Mesothelial cell of epicardium (in vitro differentiated cells): ENCODE measurements at regions not wholly inside any gene's neighbourhood (a gene's known extent, or its start where the extent isn't known, plus 50 kb on each side); places are given as distances from the start of the nearest gene placed in this dataset.

ENCODE experiments used
- DNase-seq, 2 experiments: peaks; one replicate each; pipeline ENCODE4 v3.0.0; 2021; ENCODE audit warnings: low spot score in 2 of 2; ENCODE audit not compliant: unreplicated experiment in 2 of 2
- H3K27ac Mint-ChIP-seq: 2 replicates; pipeline ENCODE4 v1.8.0; 2021; ENCODE audit warnings: mixed read lengths
- H3K27me3 Mint-ChIP-seq: 2 replicates; pipeline ENCODE4 v1.8.0; 2021; ENCODE audit warnings: low read depth, mixed read lengths
- H3K36me3 Mint-ChIP-seq: 2 replicates; pipeline ENCODE4 v1.8.0; 2021; ENCODE audit warnings: mixed read lengths
- H3K4me1 Mint-ChIP-seq: 2 replicates; pipeline ENCODE4 v1.8.0; 2021; ENCODE audit warnings: mixed read lengths
- H3K4me3 Mint-ChIP-seq: 2 replicates; pipeline ENCODE4 v1.8.0; 2021; ENCODE audit warnings: mild to moderate bottlenecking, moderate library complexity, mixed read lengths
- H3K9me3 Mint-ChIP-seq: 2 replicates; pipeline ENCODE4 v1.8.0; 2021; ENCODE audit warnings: mixed read lengths
- TF ChIP-seq, protein P1 (sequence below): fragments of 200-600 bp; sonication (generic); IDR thresholded peaks from one replicate; pipeline ENCODE4 v1.5.0; 2021; ENCODE audit warnings: antibody characterized with exemption; ENCODE audit not compliant: unreplicated experiment

DNA sequence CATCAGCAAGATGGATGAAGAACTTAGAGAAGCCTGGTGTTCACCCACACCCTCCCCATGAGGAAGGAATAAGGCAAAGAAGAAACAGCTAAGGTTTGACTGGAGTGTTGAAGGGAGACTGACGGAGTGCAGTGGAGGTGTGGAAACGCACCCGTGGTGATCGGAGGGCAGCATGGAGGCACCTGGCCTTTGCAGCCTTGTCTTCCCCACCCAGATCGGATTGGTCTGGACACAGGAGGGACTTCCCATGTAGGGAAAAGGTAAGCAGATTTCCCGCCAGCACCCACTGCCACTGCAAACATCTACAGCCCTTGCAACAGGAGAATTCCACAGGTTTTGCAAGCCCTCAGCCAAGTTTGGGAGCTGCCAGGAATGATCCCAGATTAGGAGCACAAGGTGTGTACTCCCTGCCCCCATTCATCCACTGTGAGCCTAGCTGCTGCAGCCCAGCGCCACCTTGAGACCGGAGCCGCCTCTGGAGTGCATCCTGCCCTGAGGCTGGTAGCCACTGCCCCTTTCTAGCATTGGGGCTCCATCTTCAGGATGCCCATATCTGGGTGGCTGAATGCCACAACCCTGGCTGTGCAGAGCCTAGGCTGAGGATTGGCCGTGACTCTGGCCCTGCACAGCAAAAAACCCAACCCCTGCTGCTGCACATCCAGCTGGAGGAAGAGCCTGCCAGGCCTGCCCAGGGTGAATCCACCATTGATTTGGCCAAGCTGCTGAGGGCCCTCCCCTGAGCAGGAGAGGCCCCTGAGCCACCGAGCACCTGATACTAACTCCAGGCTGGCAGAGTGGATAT is 411.1 kb downstream of the TMEM121 start:
- peak in 1 of 2 experiments; percentile 22 for DNase-seq
- Mint-ChIP-seq H3K4me3 (no peak overlapping the region), H3K36me3 (peaks cover 9% of the 10 kb centered on the region), H3K4me1 (no peaks in the 10 kb centered on the region), H3K27ac (no peak overlapping the region), H3K27me3 (no peaks in the 10 kb centered on the region), H3K9me3 (peaks cover 64% of the 10 kb centered on the region)
- TF ChIP-seq, protein P1, sequence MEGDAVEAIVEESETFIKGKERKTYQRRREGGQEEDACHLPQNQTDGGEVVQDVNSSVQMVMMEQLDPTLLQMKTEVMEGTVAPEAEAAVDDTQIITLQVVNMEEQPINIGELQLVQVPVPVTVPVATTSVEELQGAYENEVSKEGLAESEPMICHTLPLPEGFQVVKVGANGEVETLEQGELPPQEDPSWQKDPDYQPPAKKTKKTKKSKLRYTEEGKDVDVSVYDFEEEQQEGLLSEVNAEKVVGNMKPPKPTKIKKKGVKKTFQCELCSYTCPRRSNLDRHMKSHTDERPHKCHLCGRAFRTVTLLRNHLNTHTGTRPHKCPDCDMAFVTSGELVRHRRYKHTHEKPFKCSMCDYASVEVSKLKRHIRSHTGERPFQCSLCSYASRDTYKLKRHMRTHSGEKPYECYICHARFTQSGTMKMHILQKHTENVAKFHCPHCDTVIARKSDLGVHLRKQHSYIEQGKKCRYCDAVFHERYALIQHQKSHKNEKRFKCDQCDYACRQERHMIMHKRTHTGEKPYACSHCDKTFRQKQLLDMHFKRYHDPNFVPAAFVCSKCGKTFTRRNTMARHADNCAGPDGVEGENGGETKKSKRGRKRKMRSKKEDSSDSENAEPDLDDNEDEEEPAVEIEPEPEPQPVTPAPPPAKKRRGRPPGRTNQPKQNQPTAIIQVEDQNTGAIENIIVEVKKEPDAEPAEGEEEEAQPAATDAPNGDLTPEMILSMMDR = no peak

DNA sequence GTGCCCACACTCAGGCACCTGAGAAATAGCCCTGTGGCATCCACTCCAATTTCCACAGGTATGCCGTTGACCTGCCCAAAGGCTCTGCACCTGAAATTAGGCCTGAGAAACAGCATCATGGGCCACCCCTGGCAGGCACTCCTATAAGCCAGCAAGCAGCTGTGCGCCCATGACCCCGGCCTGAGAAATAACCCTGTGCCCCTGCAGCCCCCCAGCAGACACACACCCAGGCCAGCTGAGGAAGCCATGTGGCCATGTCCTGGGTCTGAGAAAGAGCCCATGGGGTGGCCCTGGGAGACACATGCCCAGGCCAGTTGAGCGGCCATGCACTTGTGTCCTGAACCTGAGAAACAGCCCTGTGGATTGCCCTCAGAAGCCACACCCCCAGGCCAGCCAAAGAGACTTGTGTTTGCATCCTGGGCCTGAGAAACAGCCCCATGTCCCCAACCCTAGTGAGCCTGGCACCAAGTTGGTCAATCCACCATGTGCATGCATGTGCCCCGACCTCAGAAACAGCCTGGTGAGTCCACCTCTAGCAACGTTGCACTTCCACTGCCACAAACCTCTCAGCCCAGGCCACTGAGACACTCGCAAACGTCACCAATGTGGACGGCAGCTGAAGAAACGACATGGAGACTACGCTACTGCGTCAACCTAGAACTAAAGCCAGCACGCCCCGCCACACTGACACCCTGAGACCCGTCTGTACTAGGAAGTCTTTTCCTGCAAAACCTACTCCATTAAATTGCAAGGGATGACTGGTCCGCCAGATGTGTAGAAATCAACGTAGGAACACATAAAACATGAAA is 411.9 kb downstream of the TMEM121 start:
- Mint-ChIP-seq H3K4me1 (no peaks in the 10 kb centered on the region), H3K27me3 (no peaks in the 10 kb centered on the region), H3K9me3 (peaks cover 71% of the 10 kb centered on the region), H3K4me3 (no peak overlapping the region), H3K27ac (no peak overlapping the region), H3K36me3 (peaks cover 9% of the 10 kb centered on the region)
- no peak for DNase-seq
- TF ChIP-seq, protein P1 = no peak

DNA sequence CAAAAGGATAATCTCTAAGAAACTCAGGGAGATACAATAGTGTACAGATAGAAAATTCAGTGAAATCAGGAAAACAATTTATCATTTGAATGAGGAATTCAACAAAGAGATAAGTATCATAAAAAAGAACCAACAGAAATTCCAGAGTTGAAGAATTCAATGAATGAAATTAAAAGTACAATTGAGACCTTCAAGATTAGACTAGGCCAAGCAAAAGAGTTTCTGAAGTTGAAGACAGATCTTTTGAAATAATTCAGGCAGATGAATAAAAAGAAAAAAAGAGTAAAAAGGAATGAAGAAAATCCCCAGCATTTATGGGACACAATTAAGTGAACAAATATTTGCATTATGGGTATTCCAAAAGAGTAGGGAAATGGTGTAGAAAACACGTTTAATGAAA is 412.6 kb downstream of the TMEM121 start:
- Mint-ChIP-seq H3K27me3 (no peaks in the 10 kb centered on the region), H3K27ac (no peak overlapping the region)

GRCh38 chr14:105939810-105940508 is 413.6 kb downstream of the TMEM121 start:
- no peaks in the 10 kb centered on the region for H3K4me1 Mint-ChIP-seq
- peaks cover 9% of the 10 kb centered on the region for H3K36me3 Mint-ChIP-seq
- DNase-seq = no peak
- TF ChIP-seq, protein P1 = no peak
- no peaks in the 10 kb centered on the region for H3K27me3 Mint-ChIP-seq
- no peak overlapping the region for H3K4me3 Mint-ChIP-seq
- H3K27ac Mint-ChIP-seq = no peak overlapping the region
- peaks cover 64% of the 10 kb centered on the region for H3K9me3 Mint-ChIP-seq

More for the DNA sequence above, 412.6 kb downstream of the TMEM121 start:
- Mint-ChIP-seq H3K9me3 (peaks cover 67% of the 10 kb centered on the region), H3K4me3 (no peak overlapping the region), H3K4me1 (no peaks in the 10 kb centered on the region), H3K36me3 (peaks cover 9% of the 10 kb centered on the region)
- TF ChIP-seq, protein P1 = no peak
- no peak for DNase-seq

GRCh38 chr14:105940534-105941225 is 414.3 kb downstream of the TMEM121 start:
- no peak overlapping the region for H3K27ac Mint-ChIP-seq
- TF ChIP-seq, protein P1 = no peak

More at GRCh38 chr14:105940534-105941225, 414.3 kb downstream of the TMEM121 start:
- Mint-ChIP-seq H3K4me1 (no peaks in the 10 kb centered on the region), H3K36me3 (peaks cover 9% of the 10 kb centered on the region), H3K27me3 (no peaks in the 10 kb centered on the region), H3K4me3 (no peak overlapping the region), H3K9me3 (peaks cover 59% of the 10 kb centered on the region)
- DNase-seq = no peak
